Activated CD8-positive, alpha-beta memory T cell treated with anti-CD3 and anti-CD28 coated beads for 24 hours (primary cell): ENCODE measurements at regions not wholly inside any gene's neighbourhood (a gene's known extent, or its start where the extent isn't known, plus 50 kb on each side); places are given as distances from the start of the nearest gene placed in this dataset.

Source experiments
- DNase-seq: peaks from one replicate; pipeline ENCODE4 v3.0.0-alpha.2; 2020

GRCh38 chr9:109886041-109886440 is 106.0 kb downstream of the PALM2AKAP2 start:
- DNase-seq: no peak

DNA sequence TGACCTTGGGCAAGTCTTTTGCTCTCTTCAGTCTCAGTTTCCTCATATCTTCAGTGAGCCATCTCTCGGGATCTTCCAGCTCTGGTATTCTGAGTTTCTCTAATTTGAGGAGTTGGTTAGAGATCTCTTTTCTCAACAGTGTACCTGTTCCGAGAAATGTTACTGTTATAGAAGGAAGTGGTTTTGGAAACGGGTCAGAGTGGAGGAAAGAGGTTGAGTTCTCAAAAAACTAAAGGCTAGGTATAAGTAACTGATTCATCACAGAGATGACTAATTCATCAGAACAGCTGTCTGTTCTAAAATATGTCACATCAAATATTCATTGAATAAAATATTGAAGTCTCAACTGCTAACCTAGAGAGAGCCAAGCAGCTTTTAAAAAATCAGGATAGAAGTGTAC is 106.6 kb downstream of the PALM2AKAP2 start:
- no peak for DNase-seq

DNA sequence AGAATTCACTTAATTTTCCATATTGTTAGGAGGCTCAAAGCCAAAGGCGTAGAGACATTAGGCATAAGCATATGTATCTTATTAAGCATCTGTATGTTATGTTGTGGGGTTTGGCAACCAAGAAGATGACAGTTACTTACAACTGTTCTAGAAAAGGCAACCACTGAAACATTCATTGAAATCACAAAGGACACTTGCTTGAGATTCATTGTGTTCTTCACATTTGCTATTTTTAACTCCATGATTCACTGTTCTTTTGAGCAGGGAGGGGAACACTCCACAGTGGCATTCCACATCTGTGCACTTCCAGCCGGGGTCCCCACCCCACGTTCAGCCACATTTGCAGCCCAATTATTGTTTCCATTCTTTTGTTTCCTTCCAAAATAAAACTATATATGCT is 107.1 kb downstream of the PALM2AKAP2 start:
- DNase-seq: no peak

- DNase-seq: no peak
These were observed 108.7 kb downstream of the PALM2AKAP2 start for GRCh38 chr9:109888695-109889094.

DNA sequence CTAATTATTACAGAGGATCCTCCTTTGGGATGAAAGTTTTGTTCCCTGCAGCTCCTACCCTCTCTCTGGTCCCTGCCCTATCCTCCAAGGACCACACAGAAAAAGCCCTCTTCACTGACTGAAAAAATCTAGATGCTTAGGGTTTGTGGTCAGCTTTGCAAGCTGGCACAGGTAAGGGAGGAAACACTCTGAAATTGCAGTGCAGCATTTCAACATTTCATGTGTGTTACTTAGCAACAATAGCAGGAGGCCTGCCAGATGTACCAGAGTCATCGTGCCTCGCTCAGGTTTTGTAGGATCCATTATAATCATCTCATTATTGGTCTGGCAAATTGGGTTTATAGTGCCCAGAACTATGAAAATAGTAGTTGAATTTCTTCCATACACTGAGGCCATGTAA is 109.5 kb downstream of the PALM2AKAP2 start:
- DNase-seq: no peak

- no peak for DNase-seq
These were observed 113.2 kb downstream of the PALM2AKAP2 start for GRCh38 chr9:109893241-109893640.

GRCh38 chr9:109894473-109894872 is 114.5 kb downstream of the PALM2AKAP2 start:
- no peak for DNase-seq

GRCh38 chr9:109894921-109895758 is 115.1 kb downstream of the PALM2AKAP2 start:
- DNase-seq: no peak

- no peak for DNase-seq
These were observed 121.2 kb downstream of the PALM2AKAP2 start for GRCh38 chr9:109901201-109901600.

DNA sequence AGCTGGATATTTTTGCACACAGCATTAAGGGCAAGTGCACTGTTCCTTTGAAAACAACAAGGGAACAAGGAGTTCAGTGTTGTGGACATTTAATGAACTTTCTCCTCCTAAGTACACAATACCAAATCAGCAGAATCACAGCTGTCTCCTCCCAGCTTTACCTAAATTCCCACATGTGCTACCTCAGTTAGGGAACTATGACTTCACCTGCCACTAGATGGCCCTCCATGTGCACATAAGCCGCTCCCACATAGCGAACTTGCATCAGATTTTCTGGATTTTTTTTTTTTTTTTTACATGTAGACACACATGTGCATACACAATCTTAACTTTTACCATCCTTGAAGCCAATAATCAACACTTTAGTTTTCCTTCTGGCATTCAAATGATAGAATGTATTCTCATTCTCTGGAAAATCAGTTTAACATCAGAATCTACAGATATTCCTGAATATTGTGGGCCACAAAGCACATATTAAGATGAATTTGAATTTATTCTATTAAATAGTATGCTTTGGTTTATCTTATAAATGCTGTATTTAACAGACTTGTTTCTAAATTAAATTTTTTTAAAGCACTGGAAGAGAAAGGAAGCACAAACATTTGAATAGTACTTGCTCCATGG is 123.6 kb downstream of the PALM2AKAP2 start:
- DNase-seq: peak; percentile 55

- DNase-seq: no peak
These were observed 124.7 kb downstream of the PALM2AKAP2 start for GRCh38 chr9:109904666-109905065.

DNA sequence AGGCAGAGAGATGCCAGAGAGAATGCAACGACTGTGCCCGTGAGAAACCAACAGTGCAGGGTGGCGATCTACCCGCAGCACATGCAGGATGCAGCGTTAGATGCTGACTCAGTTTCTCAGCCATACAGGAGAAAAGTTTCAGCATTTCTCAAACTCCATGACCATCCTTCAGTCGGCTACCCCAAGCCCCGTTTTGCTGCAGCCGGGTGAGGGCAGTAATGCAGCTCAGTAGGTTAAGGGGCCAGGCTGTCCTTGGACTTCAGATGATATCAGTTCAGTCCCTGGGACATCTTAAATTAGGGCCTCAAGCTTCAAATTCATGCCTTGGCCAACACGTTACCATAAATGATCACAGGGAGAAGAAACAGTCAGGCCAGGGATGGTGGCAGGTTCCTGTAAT is 125.5 kb downstream of the PALM2AKAP2 start:
- peak; percentile 50 for DNase-seq

DNA sequence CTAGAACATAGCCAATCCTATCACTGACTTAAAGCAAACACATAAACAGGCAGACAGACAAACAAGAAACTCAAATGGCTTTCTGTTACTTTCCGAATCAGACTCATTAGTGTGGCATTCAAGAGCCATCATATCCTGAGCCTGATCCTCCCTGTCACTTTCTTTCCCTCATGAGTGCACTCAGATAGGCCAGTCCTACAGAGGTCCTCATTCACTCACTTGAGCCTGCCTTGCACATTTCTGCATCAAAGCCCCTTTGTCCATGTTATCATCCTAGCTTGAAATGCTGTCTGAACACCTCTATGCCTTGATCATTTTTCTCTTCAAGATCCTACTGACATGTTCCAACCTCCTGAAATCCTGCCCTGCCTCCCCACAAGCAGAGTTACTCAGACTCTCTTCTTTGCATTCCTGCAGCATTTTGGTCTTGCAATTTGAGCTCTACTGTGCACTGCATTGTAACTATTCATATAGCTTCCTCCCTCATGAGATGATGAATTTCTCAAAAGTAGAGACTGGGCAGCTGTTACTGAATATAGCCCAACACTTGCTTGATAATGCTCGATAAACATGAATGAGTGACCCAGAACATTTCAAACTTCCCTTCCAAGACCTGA is 126.9 kb downstream of the PALM2AKAP2 start:
- DNase-seq: peak; percentile 1

DNA sequence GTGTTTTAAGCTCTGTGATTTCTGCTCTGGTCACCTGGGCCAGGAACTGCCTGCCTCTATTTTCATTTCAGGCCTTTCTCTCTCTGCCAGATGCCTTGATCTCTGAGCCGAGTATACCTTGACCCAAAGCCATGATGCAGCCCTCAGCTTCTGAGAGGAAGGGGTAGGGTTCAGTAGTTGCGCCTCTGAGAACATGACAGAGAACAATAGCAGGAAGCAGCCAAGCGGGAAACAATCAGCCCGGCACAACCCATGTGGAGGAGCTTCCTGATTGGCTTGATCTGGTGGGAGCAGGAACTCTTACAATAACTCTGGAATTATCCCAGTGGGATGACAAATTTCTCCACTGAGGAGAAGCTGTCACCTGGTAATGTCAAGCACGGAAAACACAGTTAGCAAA is 127.4 kb downstream of the PALM2AKAP2 start:
- DNase-seq: peak; percentile 11

DNA sequence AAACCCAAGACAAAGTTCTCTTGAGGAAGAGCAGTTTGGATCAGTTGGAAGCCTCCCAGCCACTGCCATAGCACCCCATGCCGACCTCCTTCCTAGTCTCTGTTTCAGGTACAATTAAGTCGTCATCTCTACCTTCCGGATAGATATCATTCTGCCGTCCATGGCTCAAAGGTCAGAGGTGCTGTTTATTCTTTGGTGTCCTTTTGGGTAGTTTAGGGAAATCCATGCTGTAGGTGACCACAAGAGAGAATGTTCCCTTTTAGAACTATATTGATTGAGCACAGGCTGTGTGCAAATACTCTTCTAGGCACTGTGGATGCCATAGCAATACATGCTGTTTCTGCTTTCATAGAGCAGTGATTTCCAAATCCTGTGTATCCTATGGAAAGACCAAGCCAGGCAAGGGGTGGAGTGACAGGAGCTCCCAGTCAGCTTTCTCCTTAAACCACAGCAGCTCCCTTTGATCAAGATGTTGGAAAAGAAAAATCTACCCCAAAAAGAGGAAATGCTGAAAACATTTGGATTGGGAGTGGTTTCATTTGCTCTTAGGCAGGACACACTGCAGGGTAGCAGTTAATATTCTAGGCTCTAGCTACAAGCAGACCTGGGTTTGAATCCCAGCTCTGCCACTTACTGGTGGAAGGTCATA is 127.9 kb downstream of the PALM2AKAP2 start:
- peak; percentile 4 for DNase-seq

DNA sequence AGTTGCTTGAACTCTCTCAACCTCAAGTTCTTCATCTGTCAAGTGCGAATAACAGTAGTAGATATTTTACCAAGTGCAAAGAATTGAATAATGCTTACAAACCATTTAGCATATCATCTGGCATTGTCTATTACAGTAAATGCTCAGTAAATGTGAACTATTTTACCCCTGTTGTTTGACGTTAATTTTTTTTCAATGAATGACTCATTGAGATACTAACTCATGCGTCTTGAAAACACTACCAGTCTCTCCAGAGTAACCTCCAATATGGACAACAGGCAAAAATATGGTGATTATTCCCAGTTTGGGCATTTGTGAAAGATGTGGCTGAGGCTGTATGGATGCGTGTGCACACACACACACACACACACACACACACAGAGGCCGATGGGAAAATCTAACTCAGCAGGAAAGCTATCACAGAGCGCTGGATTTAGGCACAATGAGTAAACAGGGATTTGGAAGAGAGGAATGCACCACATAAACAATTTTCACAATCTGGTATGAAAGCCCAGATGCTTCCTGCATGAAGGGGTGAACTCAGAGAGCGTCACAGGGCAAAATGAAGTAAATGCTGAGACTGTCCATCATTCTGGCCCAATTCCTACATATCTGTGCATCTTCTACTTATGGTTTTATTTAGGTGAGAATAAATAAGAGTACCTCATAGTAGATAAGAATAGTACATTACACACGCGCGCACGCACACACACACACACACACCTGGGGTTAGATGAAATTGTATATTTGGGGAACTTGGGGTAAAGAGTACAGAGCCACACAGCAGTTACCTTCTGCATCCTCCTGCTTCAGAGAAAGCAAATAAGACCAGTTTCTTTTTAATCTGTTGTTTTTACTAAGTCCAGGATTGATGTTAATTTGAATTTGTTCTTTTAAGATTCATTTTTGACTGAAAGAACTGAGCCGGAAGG is 128.7 kb downstream of the PALM2AKAP2 start:
- no peak for DNase-seq

DNA sequence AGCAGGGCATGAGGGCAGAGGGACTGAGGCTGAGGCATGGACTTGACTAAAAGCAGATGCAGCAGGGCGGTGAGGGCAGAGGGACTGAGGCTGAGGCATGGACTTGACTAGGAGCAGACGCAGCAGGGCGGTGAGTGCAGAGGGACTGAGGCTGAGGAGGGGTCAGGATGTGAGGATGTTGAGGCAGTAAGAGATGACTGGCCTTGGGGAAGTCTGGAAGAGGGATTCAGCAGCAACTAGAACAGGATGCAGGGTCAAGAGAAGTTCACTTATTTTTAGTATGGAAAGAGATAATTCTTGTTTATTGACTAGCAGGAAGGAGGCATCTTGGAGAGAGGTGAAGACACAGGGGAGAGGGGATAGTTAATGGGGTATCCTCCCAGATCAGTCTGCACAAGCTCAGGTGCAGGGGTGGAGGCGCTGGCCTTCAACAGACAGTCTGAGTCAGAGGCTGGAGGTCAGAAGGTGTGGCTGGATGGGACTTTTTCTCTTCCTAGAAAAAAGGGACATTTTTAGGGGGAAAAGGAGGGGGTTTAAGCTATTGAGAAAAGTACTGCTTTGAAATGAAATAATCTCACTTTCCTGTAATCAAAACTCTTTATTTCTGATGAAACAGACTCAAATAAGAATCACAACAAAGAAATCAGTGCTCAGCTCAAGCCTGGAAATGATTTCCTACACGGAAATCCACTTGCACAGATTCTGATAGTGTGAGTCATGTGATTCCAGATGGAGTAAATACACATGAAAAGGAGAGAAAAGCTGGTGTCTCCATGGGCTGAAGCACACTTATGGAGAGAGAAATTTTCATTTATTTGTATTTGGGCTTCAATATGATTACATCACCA is 130.9 kb downstream of the PALM2AKAP2 start:
- DNase-seq: peak; percentile 24

DNA sequence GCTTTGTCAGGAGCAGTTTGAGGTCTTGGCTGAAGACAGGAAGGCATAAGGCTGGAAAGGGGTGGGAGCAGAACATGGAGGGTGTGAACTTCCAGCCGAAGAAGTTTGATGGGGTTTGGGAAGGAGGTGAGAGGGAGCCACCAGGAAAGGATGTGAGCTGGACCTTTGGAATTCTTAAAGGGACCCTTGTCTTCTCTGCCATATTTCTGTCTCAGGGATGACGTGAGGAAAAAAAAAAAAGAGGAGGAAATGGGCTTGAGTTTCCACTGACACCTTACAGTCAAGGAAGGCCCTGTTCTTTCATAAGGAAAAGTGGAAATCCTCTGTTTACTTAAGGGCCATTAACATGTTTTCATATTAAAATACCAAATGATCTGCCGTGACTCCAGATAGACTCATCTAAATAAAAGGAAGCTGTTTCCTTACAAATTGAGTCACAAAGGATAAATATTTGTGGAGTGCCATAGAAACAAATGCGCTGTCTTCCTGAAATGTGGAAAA is 132.1 kb downstream of the PALM2AKAP2 start:
- DNase-seq: no peak

- peak; percentile 24 for DNase-seq
These were observed 132.9 kb downstream of the PALM2AKAP2 start for GRCh38 chr9:109912726-109913460.

DNA sequence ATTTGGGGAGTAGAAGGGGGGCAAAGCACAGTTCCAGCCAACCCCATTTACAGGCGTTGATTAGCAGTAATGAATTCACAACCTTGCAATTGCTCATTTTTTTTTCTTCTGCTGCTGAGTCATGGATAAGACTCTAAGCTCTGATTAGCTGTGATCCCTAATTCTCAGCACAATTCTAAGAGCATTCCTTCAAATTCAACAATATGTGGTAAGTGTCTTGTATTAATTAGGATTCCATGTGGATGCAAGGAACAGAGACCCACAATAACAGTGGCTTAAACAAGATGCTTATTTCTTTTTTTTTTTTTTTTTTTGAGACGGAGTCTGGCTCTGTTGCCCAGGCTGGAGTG is 133.4 kb downstream of the PALM2AKAP2 start:
- DNase-seq: no peak
